ENCODE measurements at regions not wholly inside any gene's neighbourhood (a gene's known extent, or its start where the extent isn't known, plus 50 kb on each side); places are given as distances from the start of the nearest gene placed in this dataset.
A peak's percentile ranks its signal among the peaks of the same experiment; 100 is the strongest.

GRCh38 chr1:29471487-29472313, 235.4 kb downstream of the PTPRU start:
- Histone ChIP-seq H3K36me3 (no peaks in the 10 kb centered on the region), H3K27ac (no peak overlapping the region), H3K4me1 (no peaks in the 10 kb centered on the region), H3K27me3 (no peaks in the 10 kb centered on the region), H3K4me3 (no peak overlapping the region), H3K9me3 (no peaks in the 10 kb centered on the region)
- TF ChIP-seq CTCF (IDR thresholded peaks at IDR 0.05) (no peak), EP300 (IDR thresholded peaks at IDR 0.05) (no peak), POLR2A (IDR thresholded peaks at IDR 0.05) (no peak), POLR2AphosphoS5 (IDR thresholded peaks at IDR 0.05) (no peak)
- ATAC-seq (ENCODE audit: low FRiP score in 2 of 2), result no peak
- DNase-seq, result peak in 1 of 2 donors; percentile 41
- WGBS, 2 donors, result 39 to 44% methylated on average over 2 to 5 of the region's 5 CpGs

- H3K4me1 ChIP-seq, result no peaks in the 10 kb centered on the region
- no peak overlapping the region for H3K4me3 ChIP-seq
- peaks cover 0 to 1% (median 0%) of the 10 kb centered on the region in 4 donors for H3K9me3 ChIP-seq
- H3K36me3 ChIP-seq, result no peaks in the 10 kb centered on the region
- H3K27ac ChIP-seq, result no peak overlapping the region
- no peaks in the 10 kb centered on the region for H3K27me3 ChIP-seq
- WGBS, 2 donors, result 80 to 85% methylated on average over 6 to 10 of the region's 10 CpGs
- no peak for ATAC-seq (ENCODE audit: low FRiP score in 2 of 2)
- peak in 1 of 2 donors; percentile 21 for DNase-seq
- no peak for TF ChIP-seq EP300 (IDR thresholded peaks at IDR 0.05)
Observed at GRCh38 chr1:29470788-29471119, 234.4 kb downstream of the PTPRU start.

- no peaks in the 10 kb centered on the region for H3K36me3 ChIP-seq
- peaks cover 0 to 3% (median under 1%) of the 10 kb centered on the region in 4 donors for H3K9me3 ChIP-seq
- DNase-seq (peak in 1 of 2 donors; percentile 48), ATAC-seq (ENCODE audit: low FRiP score in 2 of 2) (no peak)
- H3K27ac ChIP-seq, result no peak overlapping the region
- no peaks in the 10 kb centered on the region for H3K4me1 ChIP-seq
- no peak for TF ChIP-seq CTCF (IDR thresholded peaks at IDR 0.05)
- no peak for TF ChIP-seq EP300 (IDR thresholded peaks at IDR 0.05)
- TF ChIP-seq POLR2AphosphoS5 (IDR thresholded peaks at IDR 0.05), result no peak
- TF ChIP-seq POLR2A (IDR thresholded peaks at IDR 0.05), result no peak
- no peaks in the 10 kb centered on the region for H3K27me3 ChIP-seq
- no peak overlapping the region for H3K4me3 ChIP-seq
- WGBS, 2 donors, result 55 to 72% methylated on average over 6 to 9 of the region's 9 CpGs
Observed at GRCh38 chr1:29470087-29470787, 233.9 kb downstream of the PTPRU start.

- DNase-seq (peak in 1 of 2 donors; percentile 30), ATAC-seq (ENCODE audit: low FRiP score in 2 of 2) (peak in 1 of 2 donors; percentile 71)
Observed at GRCh38 chr1:29469457-29469856, 233.1 kb downstream of the PTPRU start.

More at GRCh38 chr1:29469457-29469856, 233.1 kb downstream of the PTPRU start:
- H3K4me1 ChIP-seq, result no peaks in the 10 kb centered on the region
- 67 to 68% methylated on average over 3 to 4 of the region's 4 CpGs for WGBS, 2 donors
- H3K9me3 ChIP-seq, result peaks cover 0 to 5% (median 3%) of the 10 kb centered on the region in 4 donors
- no peak overlapping the region for H3K27ac ChIP-seq
- no peak overlapping the region for H3K4me3 ChIP-seq
- TF ChIP-seq EP300 (IDR thresholded peaks at IDR 0.05) (no peak), CTCF (IDR thresholded peaks at IDR 0.05) (no peak), POLR2AphosphoS5 (IDR thresholded peaks at IDR 0.05) (no peak), POLR2A (IDR thresholded peaks at IDR 0.05) (no peak)
- H3K27me3 ChIP-seq, result no peaks in the 10 kb centered on the region
- no peaks in the 10 kb centered on the region for H3K36me3 ChIP-seq

Measured in upper lobe of left lung (tissue), 6 donors.